ENCODE measurements at regions not wholly inside any gene's neighbourhood (a gene's known extent, or its start where the extent isn't known, plus 50 kb on each side); places are given as distances from the start of the nearest gene placed in this dataset.

- DNase-seq (ENCODE audit: low spot score) = no peak
- TF ChIP-seq CTCF (IDR thresholded peaks at IDR 0.05) = no peak
- no peak for ATAC-seq (ENCODE audit: low FRiP score)
These were observed 609.7 kb downstream of the PDCD6IP start for GRCh38 chr3:34408088-34408487.

GRCh38 chr3:34411596-34411995 lies 613.2 kb downstream of the PDCD6IP start:
- ATAC-seq (ENCODE audit: low FRiP score) (no peak), DNase-seq (ENCODE audit: low spot score) (no peak)
- no peak for TF ChIP-seq CTCF (IDR thresholded peaks at IDR 0.05)

GRCh38 chr3:34419801-34420200 lies 621.4 kb downstream of the PDCD6IP start:
- no peak for ATAC-seq (ENCODE audit: low FRiP score)
- no peak for TF ChIP-seq CTCF (IDR thresholded peaks at IDR 0.05)

GRCh38 chr3:34421762-34422161 lies 623.3 kb downstream of the PDCD6IP start:
- TF ChIP-seq CTCF (IDR thresholded peaks at IDR 0.05) = no peak
- DNase-seq (ENCODE audit: low spot score) (no peak), ATAC-seq (ENCODE audit: low FRiP score) (no peak)

More at GRCh38 chr3:34419801-34420200, 621.4 kb downstream of the PDCD6IP start:
- DNase-seq (ENCODE audit: low spot score) = no peak

GRCh38 chr3:34439796-34440195 lies 641.4 kb downstream of the PDCD6IP start:
- DNase-seq (ENCODE audit: low spot score) (no peak), ATAC-seq (ENCODE audit: low FRiP score) (no peak)
- TF ChIP-seq CTCF (IDR thresholded peaks at IDR 0.05) = no peak

- DNase-seq (ENCODE audit: low spot score) (no peak), ATAC-seq (ENCODE audit: low FRiP score) (no peak)
- TF ChIP-seq CTCF (IDR thresholded peaks at IDR 0.05) = no peak
These were observed 645.7 kb downstream of the PDCD6IP start for GRCh38 chr3:34444137-34444536.

GRCh38 chr3:34449305-34449704 lies 650.9 kb downstream of the PDCD6IP start:
- TF ChIP-seq CTCF (IDR thresholded peaks at IDR 0.05) = no peak
- ATAC-seq (ENCODE audit: low FRiP score) = no peak
- DNase-seq (ENCODE audit: low spot score) = no peak

All from omental fat pad (tissue), 3 donors.